NCI-H446 (cell line): ENCODE measurements at regions not wholly inside any gene's neighbourhood (a gene's known extent, or its start where the extent isn't known, plus 50 kb on each side); places are given as distances from the start of the nearest gene placed in this dataset.

Experiments
- DNase-seq, 2 experiments: peaks; one replicate each; lab custom pipeline; 2025; lab: John Stamatoyannopoulos, UW

DNA sequence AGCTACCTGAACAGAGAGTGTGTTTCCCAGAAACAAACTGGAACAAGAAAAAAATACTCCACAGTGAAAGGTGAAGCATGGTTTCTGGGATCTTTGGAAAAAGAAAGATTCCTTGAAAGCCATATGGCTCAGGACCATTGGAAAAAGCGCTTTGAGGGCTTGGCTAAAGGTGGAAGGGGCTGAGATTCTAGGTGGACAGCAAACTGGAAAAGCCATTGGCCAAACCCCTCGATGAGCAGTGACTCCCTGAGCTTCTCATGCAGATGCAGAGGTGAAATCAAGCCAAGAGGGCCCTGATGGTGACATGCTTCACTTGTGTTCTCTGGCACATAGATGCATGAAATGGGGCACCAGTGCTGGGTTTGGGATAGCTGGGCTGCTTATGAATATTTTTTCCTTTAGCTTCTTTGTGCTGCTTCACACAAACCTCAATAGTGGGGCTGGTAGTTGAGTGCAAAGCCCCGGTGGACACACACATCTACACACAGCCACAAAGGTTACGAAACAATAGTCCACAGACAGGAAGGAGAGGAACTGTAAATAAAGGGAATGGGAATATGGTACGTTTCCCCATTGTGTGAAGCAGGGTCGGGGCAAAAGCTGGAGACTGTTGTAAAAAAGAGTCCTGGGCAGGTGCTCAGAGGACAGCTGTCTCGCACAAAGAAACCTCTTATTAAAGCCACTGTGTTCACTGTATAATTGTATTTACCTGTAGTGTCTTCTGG is 117.8 kb downstream of the FOXA2 start:
- DNase-seq, result no peak

DNA sequence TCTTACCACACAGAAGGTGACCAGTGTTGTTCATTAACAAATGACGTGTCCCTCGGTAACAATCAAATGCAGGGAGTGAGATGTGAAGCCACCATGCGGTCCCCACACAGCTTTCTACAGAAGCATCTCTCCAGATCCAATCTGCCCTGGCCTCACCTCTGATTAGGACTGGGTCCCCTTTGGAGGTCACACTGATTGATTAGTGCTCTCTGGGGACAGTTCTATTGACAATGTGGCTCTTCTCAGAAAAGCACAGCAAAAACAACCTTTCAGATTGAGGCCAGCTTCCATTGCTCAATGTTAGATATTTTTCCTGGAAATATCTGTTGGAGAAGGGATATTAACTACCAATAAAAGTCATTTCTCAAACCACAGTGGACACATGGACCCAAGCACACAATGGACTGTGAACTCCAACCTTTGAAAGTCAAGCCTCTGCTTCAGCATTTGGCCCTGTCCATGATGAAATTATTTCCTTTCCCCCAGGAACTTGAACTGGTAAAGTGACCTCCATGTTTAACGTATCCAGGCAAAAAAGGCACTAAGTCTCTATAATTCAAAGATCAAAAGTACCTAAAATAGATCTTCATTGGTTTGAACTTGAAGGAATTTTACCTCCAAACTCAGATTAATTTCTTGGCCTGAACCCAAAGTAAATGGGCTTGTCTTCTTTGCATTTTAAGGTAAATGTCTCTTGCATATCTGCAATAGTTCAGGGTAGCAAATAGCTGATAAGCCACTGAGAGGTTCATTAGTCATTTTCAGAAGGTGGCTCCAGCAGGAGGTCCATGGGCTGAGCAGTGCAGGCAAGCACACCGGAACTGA is 118.5 kb downstream of the FOXA2 start:
- DNase-seq, result no peak

DNA sequence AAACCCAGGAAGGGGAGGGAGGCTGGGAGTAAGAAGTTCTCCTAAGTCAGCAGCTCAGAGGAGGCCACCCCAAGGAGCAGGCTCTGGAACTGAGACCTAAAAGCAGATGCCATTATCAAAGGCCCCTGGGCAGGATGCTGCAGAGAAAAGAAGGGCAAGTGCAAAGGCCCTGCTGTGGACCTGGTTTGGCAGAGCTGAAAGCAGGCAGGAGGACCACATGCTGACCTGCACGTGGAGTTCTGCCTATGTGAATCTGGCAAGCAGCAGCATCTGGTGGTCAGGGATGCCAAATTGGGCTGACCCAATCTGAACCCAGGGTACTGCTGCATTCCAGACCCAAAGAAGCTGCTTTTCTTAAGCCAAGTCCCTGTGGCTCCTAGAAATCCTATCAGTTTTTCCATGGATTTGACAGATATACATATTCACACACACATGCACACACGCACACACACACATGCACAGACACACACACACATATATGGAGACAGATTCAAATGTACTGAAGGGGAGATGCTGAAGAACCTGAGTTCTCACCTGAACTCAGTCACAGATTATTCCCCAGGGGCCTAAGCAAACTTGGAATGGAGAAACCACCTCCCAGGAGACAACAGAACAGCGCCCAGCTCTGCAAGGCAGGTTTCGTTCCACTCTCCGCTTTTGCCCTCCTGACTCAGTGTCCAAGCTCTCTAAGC is 119.9 kb downstream of the FOXA2 start:
- no peak for DNase-seq

- no peak for DNase-seq
Measured at GRCh38 chr20:22462975-22463914, 121.1 kb downstream of the FOXA2 start.

DNA sequence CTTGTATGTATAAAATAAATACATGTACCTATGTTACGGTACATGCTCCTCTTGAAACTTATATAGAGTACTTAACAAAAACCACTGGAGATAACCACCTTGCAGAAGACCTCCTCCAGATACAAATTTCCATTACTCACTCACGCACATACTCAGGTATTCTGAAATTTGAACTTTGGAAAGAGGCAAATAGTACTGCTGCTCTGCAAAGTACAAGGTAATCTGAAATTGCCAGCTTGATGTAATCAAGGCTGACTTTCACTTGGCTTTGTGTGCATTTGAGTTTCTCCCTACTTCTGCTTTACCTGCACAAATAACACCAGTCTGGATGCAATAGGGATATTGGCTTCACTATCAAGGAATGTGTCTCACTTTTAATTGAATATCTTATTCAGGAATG is 123.6 kb downstream of the FOXA2 start:
- DNase-seq, result no peak

DNA sequence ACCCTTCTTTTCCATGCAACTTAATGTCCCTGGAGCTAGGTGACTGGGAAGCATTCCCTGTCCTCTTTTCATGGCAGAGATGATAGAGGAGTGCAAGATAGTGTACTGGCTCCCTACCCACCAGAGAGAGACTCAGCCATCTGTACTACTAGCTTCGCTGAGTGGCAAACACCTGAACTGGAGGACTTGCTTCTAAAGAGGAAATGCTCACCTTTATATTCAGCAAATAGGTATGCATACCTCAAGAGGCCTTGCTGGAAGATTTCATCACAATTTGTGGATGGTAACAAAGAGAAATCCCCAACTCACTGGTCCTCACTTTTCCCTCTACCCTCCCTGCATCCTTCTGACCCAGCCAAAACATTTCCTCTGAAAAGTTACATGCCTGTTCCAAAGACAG is 124.1 kb downstream of the FOXA2 start:
- DNase-seq, result no peak

DNA sequence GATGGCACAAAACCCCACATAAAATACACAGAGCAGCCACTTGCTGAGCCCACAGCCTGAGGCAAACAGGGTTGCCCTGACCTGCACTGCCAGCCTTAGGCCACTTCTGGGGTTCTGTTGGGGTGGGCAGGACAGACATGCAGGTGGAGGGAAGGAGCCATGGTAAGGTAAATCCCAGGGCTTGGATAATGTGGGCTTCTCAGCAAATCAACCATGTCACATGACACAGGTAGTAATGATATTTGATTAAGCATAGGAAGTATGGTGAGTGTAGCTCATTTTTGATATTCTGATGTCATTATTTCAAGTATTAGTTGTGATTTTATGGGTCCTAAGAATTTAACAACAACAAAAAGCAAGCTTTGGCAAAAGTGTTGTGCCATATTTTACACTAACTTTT is 124.6 kb downstream of the FOXA2 start:
- no peak for DNase-seq

GRCh38 chr20:22456109-22456508 is 128.3 kb downstream of the FOXA2 start:
- DNase-seq, result no peak

DNA sequence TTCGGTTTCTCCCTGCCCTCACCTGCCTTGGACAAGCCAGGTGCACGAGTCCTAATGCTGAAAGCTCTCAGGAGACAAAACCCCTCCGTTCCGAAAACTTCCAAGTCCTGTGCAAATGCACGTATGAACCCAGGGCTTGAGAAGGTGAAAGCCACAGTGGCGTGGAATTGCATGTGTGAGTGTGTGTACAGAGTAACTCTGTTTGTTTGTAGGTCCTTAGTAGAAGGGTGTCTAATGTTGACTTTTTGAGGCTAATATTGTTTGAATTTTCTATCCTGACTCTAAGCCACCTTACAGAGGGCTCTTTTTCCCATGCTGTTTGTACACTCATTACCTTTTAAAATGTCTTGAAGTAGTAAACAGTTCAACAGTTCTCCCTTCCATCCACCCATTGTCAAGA is 129.1 kb downstream of the FOXA2 start:
- no peak for DNase-seq

- DNase-seq, result peak in 1 of 2 experiments; percentile 7
Measured at GRCh38 chr20:22453244-22454080, 130.9 kb downstream of the FOXA2 start.

DNA sequence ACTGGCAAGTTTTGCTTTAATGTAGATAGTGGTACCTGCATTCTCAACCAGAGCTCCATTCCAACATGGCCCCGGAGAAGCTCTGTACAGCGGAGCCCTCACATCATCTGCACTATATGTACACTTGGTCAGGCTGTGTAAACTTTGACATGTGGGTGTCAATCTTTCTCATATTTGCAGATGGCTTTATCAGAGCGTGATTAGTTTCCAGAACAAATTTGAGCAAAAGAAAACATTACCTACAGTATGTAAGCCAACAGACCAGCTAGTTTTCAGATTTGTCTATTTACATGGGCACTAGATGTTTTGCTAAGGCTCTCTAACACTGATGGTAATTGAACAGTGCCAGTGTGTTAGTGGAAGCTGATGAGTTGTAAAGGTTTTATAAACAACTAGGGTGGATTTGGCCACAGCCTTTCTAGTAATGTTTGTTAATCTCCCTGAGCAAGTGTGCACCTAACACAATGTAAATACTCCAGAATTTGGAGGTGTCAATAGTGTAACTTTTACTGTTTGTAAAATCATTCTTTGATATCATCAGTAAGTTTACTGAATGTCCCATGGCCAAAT is 131.8 kb downstream of the FOXA2 start:
- no peak for DNase-seq

DNA sequence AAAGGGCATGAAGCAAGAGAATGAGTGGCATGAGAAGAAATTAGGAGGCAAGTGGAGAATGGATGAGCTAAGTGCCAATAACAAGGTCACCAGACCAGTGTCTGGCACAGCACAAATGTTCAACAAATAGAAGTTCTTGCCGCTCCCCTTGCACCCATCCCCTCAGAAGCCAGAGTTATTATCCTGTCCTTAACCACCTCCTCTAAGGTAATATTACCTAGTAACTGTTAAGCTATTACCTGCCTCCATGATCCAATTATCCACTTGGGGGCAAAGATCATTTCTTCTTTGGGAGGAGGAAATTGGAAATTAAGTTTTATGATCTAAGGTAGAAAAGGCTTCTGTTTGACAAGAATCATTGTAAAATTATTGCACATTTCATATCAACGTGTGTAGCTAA is 133.8 kb downstream of the FOXA2 start:
- DNase-seq, result no peak

DNA sequence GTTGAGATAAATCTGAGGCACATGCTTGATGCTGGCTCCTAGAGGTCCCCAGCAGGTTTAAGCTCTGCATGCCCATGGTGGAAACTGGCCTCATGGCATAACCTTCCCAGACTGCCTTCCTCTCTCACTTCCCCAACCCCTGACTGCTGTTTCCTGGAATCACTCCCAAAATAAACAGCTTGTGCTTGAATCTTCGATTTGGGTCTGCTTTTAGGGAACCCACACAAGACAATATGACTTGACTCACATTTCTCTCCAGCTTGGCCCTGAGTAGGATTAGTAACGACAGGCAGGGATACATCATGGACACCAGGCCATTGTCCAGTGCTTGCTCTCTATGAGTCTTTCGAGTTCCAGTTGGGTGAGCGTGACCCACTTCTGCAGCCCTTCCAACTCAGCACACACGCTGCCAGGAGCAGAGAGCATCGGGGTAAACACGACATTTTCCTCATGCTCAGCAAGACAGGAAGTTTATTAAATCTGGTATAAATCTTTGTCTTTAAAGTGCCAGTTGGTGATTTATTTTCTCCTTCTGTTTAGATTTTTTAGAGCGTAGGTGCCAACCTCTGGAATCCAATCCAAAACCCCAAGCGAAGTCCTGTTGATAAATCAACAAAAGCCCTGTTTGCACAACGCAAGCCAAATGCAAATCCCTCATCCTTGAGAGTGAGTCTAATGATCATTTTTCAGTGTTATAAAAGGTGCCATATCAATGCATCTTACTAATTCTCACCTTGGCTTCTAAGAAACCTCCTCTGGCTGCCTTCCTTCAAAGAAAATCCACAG is 135.0 kb downstream of the FOXA2 start:
- no peak for DNase-seq

DNA sequence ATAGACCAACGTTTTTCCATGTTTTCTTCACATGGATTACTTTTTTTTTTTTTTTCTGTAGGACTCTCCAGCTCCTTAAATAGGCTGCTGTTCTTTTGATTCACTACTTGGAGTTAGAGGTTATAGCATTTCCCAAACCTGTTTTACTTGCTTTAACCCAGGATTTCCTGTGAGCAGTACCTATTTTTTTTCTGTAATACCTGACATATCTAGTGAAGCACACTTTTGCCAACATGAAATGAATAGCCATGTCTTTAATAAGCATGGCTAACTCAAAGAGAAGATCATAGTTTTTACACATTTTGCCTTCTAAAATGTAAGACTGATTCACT is 137.0 kb downstream of the FOXA2 start:
- DNase-seq, result no peak

DNA sequence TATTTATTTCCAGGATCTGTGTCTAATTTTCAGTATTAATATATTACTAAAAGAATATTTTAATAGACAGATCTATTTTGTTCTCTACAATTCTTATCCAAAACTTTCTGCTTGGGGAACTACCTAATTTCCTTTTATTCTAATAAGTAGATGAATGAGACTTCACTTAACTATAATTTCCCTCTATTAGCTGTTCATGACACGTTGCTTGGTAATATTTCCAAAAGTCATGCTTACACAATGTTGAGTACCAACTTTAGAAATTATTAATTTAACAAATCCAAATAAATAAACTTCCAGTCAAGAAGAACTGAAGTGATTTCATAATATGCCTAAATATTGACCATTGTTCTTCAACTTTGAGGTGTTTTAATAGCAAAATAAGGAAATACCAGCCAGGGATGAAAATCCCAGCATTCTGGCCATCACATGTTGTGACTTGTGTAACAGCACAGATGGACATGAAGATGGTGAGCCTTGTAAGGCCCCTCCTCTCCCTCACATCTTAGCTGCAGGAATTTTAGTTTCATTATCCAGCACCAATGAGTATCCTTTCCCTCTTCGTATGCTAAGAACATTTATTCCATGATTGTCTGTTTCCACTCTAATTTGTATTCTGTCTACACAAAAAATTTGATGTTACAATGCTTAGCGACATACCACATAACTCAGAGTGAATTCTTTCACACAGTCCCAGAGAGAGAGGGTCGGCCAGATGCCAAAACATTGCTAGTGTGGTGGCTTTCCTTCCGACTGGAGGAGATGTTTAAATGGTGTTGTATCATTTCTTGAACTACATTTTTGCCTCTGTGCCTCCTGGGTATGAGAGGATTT is 137.5 kb downstream of the FOXA2 start:
- no peak for DNase-seq

DNA sequence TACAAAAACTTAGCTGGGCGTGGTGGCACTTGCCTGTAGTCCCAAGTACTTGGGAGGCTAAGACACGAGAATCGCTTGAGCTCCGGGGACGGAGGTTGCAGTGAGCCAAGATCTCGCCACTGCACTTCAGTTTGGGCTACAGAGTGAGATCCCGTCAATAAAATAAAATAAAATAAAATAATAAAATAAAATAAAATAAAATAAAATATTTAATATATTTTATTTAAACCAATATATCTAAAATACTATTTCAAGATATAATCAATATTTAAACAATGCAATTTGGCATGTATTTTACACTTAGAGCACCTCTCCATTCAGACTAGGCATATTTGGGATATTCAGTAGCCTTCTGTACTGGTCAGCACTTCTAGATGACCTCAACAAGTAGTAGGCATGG is 142.1 kb downstream of the FOXA2 start:
- no peak for DNase-seq

GRCh38 chr20:22438926-22439325 is 145.4 kb downstream of the FOXA2 start:
- DNase-seq, result no peak

GRCh38 chr20:22438346-22438745 is 146.0 kb downstream of the FOXA2 start:
- DNase-seq, result no peak

DNA sequence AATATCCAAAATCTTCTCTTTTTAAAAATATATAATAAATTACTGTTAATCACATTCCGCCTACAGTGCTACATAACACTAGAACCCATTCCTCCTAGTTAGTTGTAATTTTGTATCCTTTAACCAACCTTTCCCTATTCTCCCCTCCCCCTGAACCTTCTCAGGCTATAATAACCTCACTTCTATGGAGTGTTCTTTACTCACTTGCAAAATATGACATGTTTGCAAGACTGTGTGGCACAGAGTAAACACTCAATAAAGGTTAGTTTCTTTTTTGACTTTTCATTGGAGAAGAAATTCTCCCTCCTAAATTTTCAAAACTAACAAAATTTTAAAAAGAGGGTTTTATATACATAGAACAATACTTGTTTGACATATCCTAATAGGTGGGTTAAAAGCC is 147.0 kb downstream of the FOXA2 start:
- no peak for DNase-seq
